Activated T-cell treated with anti-CD3 and anti-CD28 coated beads for 4 hours (primary cell): ENCODE measurements at regions not wholly inside any gene's neighbourhood (a gene's known extent, or its start where the extent isn't known, plus 50 kb on each side); places are given as distances from the start of the nearest gene placed in this dataset.
"Not testable (repeated sequence)": the region's sequence is repeated elsewhere in the genome, so short reads cannot be mapped to it uniquely, and the experiment has no call there.

Experiments used
- DNase-seq: peaks from one replicate; pipeline ENCODE4 v3.0.0-alpha.2; 2020

GRCh38 chrX:130467936-130468335, 66.1 kb downstream of the RBMX2 start:
- DNase-seq = no peak

DNA sequence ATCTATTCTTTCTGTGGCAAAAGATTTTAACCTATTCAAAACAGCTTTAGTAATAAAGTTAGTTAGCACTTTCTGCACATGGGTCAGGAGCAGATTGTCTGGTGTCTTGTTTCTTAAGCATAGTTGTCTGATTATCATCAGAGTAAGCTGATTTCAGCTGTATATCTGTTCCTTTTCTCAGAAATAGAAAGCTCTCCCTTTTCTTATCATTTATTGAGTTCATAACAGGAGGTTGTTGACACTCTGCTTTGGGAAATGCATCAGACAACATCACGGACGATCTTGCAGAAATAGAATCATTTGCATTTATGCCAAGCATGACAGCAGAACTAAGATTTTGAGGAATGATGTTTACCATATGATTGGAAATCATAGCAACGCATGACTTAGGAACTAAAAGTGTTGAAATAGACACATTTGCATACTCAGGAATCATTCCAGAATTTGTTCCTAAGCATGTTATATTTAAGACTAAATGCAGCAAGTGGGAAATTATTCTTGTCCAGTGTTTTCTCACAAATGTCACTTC, 66.7 kb downstream of the RBMX2 start:
- no peak for DNase-seq

- DNase-seq = no peak
These were observed 81.1 kb downstream of the RBMX2 start for GRCh38 chrX:130482871-130483270.

DNA sequence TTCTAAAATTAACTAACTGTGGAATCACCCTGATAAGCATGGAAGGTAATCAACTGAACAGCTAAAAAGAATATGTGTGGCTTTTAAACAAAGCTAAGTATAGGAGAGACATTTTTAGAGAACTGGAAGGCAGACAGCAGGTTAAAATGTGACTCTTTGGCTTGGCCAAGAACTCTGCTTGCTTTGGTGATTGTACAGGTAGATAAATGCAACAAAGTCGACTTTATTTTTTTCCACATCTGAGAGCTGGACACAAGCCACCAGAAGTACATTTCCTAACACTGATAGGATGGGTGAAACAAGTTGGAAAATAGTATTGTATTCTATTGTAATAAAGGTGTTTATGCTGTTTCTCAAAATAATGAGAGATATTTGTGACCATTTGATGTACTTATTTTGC, 84.1 kb downstream of the RBMX2 start:
- no peak for DNase-seq

DNA sequence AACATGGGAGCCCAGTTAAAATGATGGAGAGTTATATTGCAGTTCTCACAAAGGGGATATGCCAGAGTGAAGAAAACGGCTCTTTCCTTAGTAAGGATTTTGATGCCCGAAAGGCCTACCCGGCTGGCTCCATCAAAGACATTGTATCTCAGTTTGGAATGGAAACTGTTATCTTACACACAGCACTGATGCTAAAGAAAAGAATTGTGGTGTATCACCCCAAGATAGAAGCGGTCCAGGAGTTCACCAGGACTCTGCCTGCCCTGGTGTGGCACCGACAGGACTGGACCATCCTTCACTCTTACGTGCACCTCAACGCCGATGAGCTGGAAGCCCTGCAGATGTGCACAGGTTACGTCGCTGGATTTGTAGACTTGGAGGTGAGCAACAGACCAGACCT, 93.7 kb downstream of the RBMX2 start:
- DNase-seq = not testable (repeated sequence)

DNA sequence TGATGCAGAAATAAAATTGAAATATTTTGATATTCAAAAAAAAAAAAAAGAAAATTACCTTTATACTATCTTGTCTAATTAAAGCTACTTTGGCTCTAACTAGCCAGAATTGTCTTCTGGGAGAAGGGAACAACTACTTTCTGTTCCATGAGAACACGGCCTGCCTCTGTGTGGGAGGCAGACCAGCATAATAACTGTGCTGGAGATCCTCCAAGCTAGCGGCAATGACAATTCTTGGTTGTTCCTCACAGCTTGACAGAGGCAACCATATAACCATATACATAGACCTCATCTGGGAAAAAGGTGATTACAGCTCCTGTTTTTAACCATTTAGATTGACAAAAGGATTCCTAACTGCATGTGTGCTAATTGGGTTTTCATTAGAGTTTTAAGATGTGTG, 95.7 kb downstream of the RBMX2 start:
- no peak for DNase-seq

- DNase-seq = no peak
These were observed 97.0 kb downstream of the RBMX2 start for GRCh38 chrX:130498653-130499274.

DNA sequence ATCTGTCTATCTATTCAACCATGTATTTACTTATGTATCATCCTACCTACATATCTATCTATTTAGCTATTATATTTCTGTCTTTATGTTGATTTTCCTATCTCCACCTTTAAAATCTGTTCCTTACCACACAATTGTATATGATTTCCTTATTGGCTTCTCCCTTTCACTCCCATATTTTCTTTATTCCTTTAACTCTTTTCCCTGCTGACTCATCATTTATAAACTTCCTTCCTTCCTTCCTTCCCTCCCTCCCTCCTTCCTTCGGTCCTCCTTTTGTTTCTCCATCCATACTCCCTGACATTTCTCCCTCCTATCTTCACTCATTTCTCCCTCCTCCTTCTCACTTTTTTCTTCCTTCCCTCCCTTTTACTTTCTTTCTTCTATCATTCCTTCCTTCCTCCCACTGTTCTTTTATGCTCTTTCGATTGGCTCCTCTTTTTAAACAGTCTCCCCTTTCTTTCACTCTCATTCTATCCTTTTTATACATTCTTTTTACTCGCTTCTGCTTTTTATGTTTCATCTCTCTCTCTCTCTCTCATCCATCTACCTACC, 100.3 kb downstream of the RBMX2 start:
- DNase-seq = no peak

DNA sequence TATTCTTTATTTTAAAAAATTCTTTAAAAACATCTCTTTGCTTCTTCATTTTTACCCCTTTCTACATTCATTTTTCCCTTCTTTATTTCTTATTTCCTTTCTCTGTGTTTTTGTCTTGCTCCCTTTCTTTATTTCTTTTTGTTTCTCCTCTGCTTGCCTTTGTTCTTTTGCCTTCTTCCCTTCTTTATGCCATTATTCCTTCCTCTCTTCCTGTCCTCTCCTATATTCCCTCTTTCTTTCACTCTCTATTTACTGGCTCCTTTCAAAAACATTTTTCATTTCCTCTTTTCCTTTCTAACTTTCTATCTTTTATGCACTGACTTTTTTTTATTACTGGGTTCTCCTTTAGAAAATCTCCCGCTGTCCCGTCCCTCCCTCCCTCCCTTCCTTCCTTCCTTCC, 102.2 kb downstream of the RBMX2 start:
- DNase-seq = no peak

DNA sequence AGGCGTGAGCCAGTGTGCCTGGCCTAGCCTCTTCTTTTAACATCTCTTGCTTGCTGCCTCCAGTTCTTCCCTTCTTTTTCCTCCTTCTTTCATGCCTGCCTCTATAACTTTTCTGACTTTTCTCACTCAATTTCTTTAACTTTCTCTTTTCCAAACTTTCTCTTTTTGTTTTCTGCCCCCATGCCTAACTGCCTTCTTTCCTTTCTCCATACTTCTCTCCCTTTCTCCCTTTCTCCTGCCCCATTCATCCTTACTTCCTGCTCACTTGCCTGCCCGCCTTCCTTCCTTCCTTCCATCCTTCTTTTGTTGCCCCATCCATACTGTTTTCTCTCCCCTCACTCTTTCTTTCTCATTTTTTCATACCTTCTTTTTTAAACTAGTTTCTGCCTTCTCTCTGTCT, 105.2 kb downstream of the RBMX2 start:
- no peak for DNase-seq

GRCh38 chrX:130512534-130512933, 110.7 kb downstream of the RBMX2 start:
- DNase-seq = not testable (repeated sequence)

DNA sequence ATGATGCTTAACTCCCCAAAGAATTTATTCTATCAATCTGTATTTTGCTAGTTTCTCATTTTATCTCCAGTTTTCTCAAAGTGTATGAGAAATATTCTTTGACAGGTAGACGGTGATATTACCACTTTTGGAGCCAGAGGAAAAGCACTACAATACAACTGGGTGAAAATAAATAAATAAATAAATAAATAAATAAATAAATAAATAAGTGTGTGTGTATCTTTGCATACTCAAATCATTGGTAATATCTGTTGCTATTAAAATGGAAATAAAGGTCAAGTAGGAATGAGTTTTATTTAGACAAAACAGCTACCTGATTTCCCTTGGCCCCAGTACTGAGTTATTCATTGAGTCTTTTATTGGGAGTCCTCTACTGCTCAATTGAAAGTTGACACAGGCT, 114.3 kb downstream of the RBMX2 start:
- DNase-seq = no peak

- DNase-seq = no peak
These were observed 121.9 kb downstream of the RBMX2 start for GRCh38 chrX:130523460-130524394.

GRCh38 chrX:130524476-130525194, 122.8 kb downstream of the RBMX2 start:
- DNase-seq = no peak

DNA sequence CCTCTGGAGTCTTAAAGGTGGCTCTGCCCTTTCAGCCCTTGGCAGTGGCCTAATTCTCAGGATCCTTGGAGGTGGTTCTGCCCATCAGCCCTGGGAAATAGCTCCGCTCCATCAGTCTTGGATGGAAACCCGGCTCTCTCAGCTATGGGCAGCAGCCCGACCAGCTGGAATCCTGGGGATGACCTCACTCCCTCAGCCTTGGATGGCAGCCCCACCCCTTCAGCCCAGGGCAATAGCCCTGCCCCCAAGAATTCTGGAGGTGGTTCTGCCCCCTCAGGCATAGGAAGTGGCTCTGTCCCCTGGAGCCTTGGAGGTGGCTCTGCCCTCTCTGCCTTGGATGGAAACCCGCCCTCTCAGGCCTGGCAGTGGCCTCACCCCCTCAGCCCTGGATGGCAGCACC, 127.7 kb downstream of the RBMX2 start:
- DNase-seq = no peak

GRCh38 chrX:130531066-130531465, 129.3 kb downstream of the RBMX2 start:
- no peak for DNase-seq

- DNase-seq = peak; percentile 5
These were observed 138.0 kb downstream of the RBMX2 start for GRCh38 chrX:130539721-130540321.

- DNase-seq = no peak
These were observed 142.0 kb downstream of the RBMX2 start for GRCh38 chrX:130543603-130544325.

DNA sequence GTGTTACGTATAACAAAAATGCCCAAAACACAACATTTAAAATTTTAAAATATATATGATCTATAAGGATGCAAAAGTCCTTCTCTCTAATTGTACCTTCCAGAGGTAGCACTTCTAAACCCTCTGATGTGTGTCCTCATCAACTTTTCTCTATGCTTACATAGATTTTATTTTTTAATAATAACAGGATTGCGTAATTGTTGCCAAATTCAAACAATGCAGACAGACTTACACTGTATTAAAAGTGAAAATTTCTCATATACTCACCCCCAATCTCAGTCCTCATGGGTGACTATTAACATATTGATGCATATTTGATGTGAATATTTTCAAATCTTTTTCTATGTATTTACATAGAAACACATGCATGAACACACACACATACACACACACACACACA, 144.0 kb downstream of the RBMX2 start:
- DNase-seq = no peak

DNA sequence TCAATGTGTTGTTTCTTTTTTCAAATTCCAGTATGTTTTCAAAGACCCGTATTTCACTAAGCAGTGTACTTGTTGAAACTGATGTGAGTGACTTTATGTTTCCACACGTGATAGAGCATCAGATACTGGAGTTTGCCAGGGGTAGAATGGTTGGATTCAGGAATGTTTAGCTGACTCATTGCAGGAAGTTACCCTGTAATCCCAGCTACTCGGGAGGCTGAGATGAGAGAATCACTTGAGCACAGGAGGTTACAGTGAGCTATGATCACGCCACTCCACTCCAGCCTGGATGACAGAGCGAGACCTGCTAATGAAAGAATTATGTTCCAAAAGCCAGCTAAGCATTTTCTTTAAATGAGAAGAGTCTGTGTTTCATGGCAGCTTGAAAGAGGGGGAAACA, 147.6 kb downstream of the RBMX2 start:
- not testable (repeated sequence) for DNase-seq

GRCh38 chrX:130550351-130550750, 148.6 kb downstream of the RBMX2 start:
- DNase-seq = no peak
